Trophoblast cell (in vitro differentiated cells and primary cell): ENCODE measurements at regions not wholly inside any gene's neighbourhood (a gene's known extent, or its start where the extent isn't known, plus 50 kb on each side); places are given as distances from the start of the nearest gene placed in this dataset.

Source experiments
- DNase-seq, 2 donors: peaks; one replicate each; pipeline ENCODE4 v3.0.0-alpha.2; 2016
- H2AFZ ChIP-seq: 2 replicates; pipeline ENCODE4 v1.6.1; 2013; ENCODE audit warnings: low read length, moderate library complexity, mild to moderate bottlenecking; ENCODE audit not compliant: insufficient read depth, poor library complexity
- H2AK5ac ChIP-seq: 2 replicates; pipeline ENCODE4 v1.6.1; 2013; ENCODE audit warnings: mild to moderate bottlenecking, low read length
- H2BK120ac ChIP-seq: 2 replicates; pipeline ENCODE4 v1.6.1; 2013; ENCODE audit warnings: low read length, mild to moderate bottlenecking, moderate library complexity; ENCODE audit not compliant: insufficient read depth, poor library complexity
- H2BK12ac ChIP-seq: 2 replicates; pipeline ENCODE4 v1.6.1; 2013; ENCODE audit warnings: mild to moderate bottlenecking, low read length, moderate library complexity
- H2BK5ac ChIP-seq: 2 replicates; pipeline ENCODE4 v1.6.1; 2013; ENCODE audit warnings: low read length, low read depth, moderate library complexity, mild to moderate bottlenecking; ENCODE audit not compliant: poor library complexity
- H3K14ac ChIP-seq: 2 replicates; pipeline ENCODE4 v1.6.1; 2013; ENCODE audit warnings: mild to moderate bottlenecking, low read length
- H3K18ac ChIP-seq: 2 replicates; pipeline ENCODE4 v1.6.1; 2013; ENCODE audit warnings: mild to moderate bottlenecking, low read length
- H3K23ac ChIP-seq: 2 replicates; pipeline ENCODE4 v1.6.1; 2013; ENCODE audit warnings: low read length
- H3K27ac ChIP-seq: 2 replicates; pipeline ENCODE4 v1.5.1; 2013; ENCODE audit warnings: low read depth, mild to moderate bottlenecking, inconsistent platforms, low read length, moderate library complexity
- H3K27me3 ChIP-seq: 2 replicates; pipeline ENCODE4 v1.6.1; 2013; ENCODE audit warnings: inconsistent platforms, mild to moderate bottlenecking, low read length, moderate library complexity; ENCODE audit not compliant: insufficient read depth
- H3K36me3 ChIP-seq, 2 experiments: 1 replicate in 1 of 2; 2 replicates in 1 of 2; pipeline ENCODE4 v1.6.1; 2013; ENCODE audit warnings: low read length in 2 of 2, mild to moderate bottlenecking in 2 of 2, moderate library complexity in 1 of 2; ENCODE audit not compliant: insufficient read depth in 2 of 2, control insufficient read depth in 1 of 2
- H3K4ac ChIP-seq: 2 replicates; pipeline ENCODE4 v1.6.1; 2013; ENCODE audit warnings: low read depth, mild to moderate bottlenecking, low read length, moderate library complexity
- H3K4me1 ChIP-seq, 2 experiments: 1 replicate in 1 of 2; 2 replicates in 1 of 2; pipeline ENCODE4 v1.6.1; 2013; ENCODE audit warnings: low read length in 2 of 2, mild to moderate bottlenecking in 2 of 2, moderate library complexity in 1 of 2; ENCODE audit not compliant: insufficient read depth in 2 of 2, control insufficient read depth in 1 of 2
- H3K4me2 ChIP-seq: 2 replicates; pipeline ENCODE4 v1.6.1; 2013; ENCODE audit warnings: inconsistent platforms, mild to moderate bottlenecking, low read length, moderate library complexity
- H3K4me3 ChIP-seq: 2 replicates; pipeline ENCODE4 v1.5.1; 2013; ENCODE audit warnings: mild to moderate bottlenecking, low read depth, low read length, inconsistent platforms
- H3K79me1 ChIP-seq: one replicate; pipeline ENCODE4 v1.6.1; 2013; ENCODE audit warnings: low read length
- H3K79me2 ChIP-seq: 2 replicates; pipeline ENCODE4 v1.6.1; 2013; ENCODE audit warnings: low read length, mild to moderate bottlenecking; ENCODE audit not compliant: control insufficient read depth, insufficient read depth, poor library complexity
- H3K9ac ChIP-seq: 2 replicates; pipeline ENCODE4 v1.6.1; 2013; ENCODE audit warnings: mild to moderate bottlenecking, low read length
- H3K9me3 ChIP-seq: 2 replicates; pipeline ENCODE4 v1.6.1; 2013; ENCODE audit warnings: low read depth, mild to moderate bottlenecking, control low read depth, inconsistent platforms, low read length; ENCODE audit not compliant: insufficient read depth
- H4K12ac ChIP-seq: 2 replicates; pipeline ENCODE4 v1.6.1; 2013; ENCODE audit warnings: low read depth, mild to moderate bottlenecking, low read length, moderate library complexity
- H4K8ac ChIP-seq: 2 replicates; pipeline ENCODE4 v1.6.1; 2013; ENCODE audit warnings: low read depth, mild to moderate bottlenecking, low read length, moderate library complexity
- H4K91ac ChIP-seq: one replicate; pipeline ENCODE4 v1.6.1; 2013; ENCODE audit warnings: low read depth, mild to moderate bottlenecking, low read length, moderate library complexity
- WGBS: extraction: QIAGEN DNeasy Blood & Tissue Kit; methylation state at CpG from one replicate; pipeline ENCODE4 v1.1.7; 2013; ENCODE audit warnings: missing lambda C conversion rate; ENCODE audit not compliant: insufficient read length, insufficient coverage; ENCODE audit errors: extremely low coverage; 5-methylcytosine and 5-hydroxymethylcytosine counted together

- Histone ChIP-seq H3K4me1 (no peaks in the 10 kb centered on the region), H3K79me2 (no peaks in the 10 kb centered on the region), H3K14ac (no peak overlapping the region), H3K27me3 (no peaks in the 10 kb centered on the region), H3K9ac (no peak overlapping the region), H3K18ac (no peak overlapping the region), H3K23ac (no peak overlapping the region), H4K12ac (no peak overlapping the region), H3K79me1 (no peaks in the 10 kb centered on the region), H3K27ac (no peak overlapping the region), H2AK5ac (no peak overlapping the region), H2BK5ac (no peak overlapping the region), H2AFZ (no peak overlapping the region), H4K8ac (no peak overlapping the region), H3K4me3 (no peak overlapping the region), H3K36me3 (no peaks in the 10 kb centered on the region), H4K91ac (no peak overlapping the region), H3K4ac (no peak overlapping the region), H2BK12ac (no peak overlapping the region), H3K4me2 (no peak overlapping the region), H2BK120ac (no peak overlapping the region), H3K9me3 (no peaks in the 10 kb centered on the region)
- DNase-seq, result no peak
- no CpG with 5 or more reads among the region's 4 CpGs for WGBS
Measured at GRCh38 chr13:105316731-105317130, 1218.7 kb downstream of the EFNB2 start.

- Histone ChIP-seq H3K9ac (no peak overlapping the region), H3K18ac (no peak overlapping the region), H3K9me3 (peaks cover 1% of the 10 kb centered on the region), H3K79me2 (no peaks in the 10 kb centered on the region), H3K4me1 (no peaks in the 10 kb centered on the region), H3K23ac (no peak overlapping the region), H2BK5ac (no peak overlapping the region), H3K4ac (no peak overlapping the region), H3K27ac (no peak overlapping the region), H2AK5ac (no peak overlapping the region), H2AFZ (no peak overlapping the region), H3K14ac (no peak overlapping the region), H3K4me3 (no peak overlapping the region), H3K27me3 (no peaks in the 10 kb centered on the region), H3K79me1 (no peaks in the 10 kb centered on the region), H4K91ac (no peak overlapping the region), H3K36me3 (no peaks in the 10 kb centered on the region), H4K12ac (no peak overlapping the region), H2BK120ac (no peak overlapping the region), H3K4me2 (no peak overlapping the region), H4K8ac (no peak overlapping the region), H2BK12ac (no peak overlapping the region)
- WGBS, result no CpG with 5 or more reads among the region's 2 CpGs
- no peak for DNase-seq
Measured at GRCh38 chr13:105312906-105313305, 1222.6 kb downstream of the EFNB2 start.

GRCh38 chr13:105311094-105311493, 1224.4 kb downstream of the EFNB2 start:
- H3K27ac ChIP-seq, result no peak overlapping the region
- no peak overlapping the region for H3K9ac ChIP-seq
- H4K12ac ChIP-seq, result no peak overlapping the region
- no peaks in the 10 kb centered on the region for H3K79me2 ChIP-seq
- H3K4me3 ChIP-seq, result no peak overlapping the region
- no peak for DNase-seq
- H3K23ac ChIP-seq, result no peak overlapping the region
- H3K18ac ChIP-seq, result no peak overlapping the region
- H3K14ac ChIP-seq, result no peak overlapping the region
- no peak overlapping the region for H3K4me2 ChIP-seq
- H2AFZ ChIP-seq, result no peak overlapping the region
- WGBS, result no CpG with 5 or more reads among the region's 4 CpGs
- no peaks in the 10 kb centered on the region for H3K36me3 ChIP-seq
- no peak overlapping the region for H3K4ac ChIP-seq
- H4K8ac ChIP-seq, result no peak overlapping the region
- peaks cover 1% of the 10 kb centered on the region for H3K9me3 ChIP-seq
- H2BK120ac ChIP-seq, result no peak overlapping the region
- no peak overlapping the region for H4K91ac ChIP-seq
- no peak overlapping the region for H2BK12ac ChIP-seq
- H3K79me1 ChIP-seq, result no peaks in the 10 kb centered on the region
- H2AK5ac ChIP-seq, result no peak overlapping the region
- H3K4me1 ChIP-seq, result no peaks in the 10 kb centered on the region
- H2BK5ac ChIP-seq, result no peak overlapping the region
- no peaks in the 10 kb centered on the region for H3K27me3 ChIP-seq

GRCh38 chr13:105307776-105308175, 1227.7 kb downstream of the EFNB2 start:
- H2BK5ac ChIP-seq, result no peak overlapping the region
- H3K79me2 ChIP-seq, result no peaks in the 10 kb centered on the region
- H3K4me3 ChIP-seq, result no peak overlapping the region
- H3K9ac ChIP-seq, result no peak overlapping the region
- no peaks in the 10 kb centered on the region for H3K27me3 ChIP-seq
- DNase-seq, result no peak
- H3K14ac ChIP-seq, result no peak overlapping the region
- no peak overlapping the region for H4K8ac ChIP-seq
- H2BK12ac ChIP-seq, result no peak overlapping the region
- H3K4me2 ChIP-seq, result no peak overlapping the region
- H3K36me3 ChIP-seq, result no peaks in the 10 kb centered on the region
- WGBS, result no CpG with 5 or more reads among the region's 3 CpGs
- no peak overlapping the region for H4K12ac ChIP-seq
- H3K4ac ChIP-seq, result no peak overlapping the region
- H2AFZ ChIP-seq, result no peak overlapping the region
- H4K91ac ChIP-seq, result no peak overlapping the region
- H3K18ac ChIP-seq, result no peak overlapping the region
- no peak overlapping the region for H3K27ac ChIP-seq
- no peak overlapping the region for H2AK5ac ChIP-seq
- H3K79me1 ChIP-seq, result no peaks in the 10 kb centered on the region
- no peaks in the 10 kb centered on the region for H3K4me1 ChIP-seq
- peaks cover 1% of the 10 kb centered on the region for H3K9me3 ChIP-seq
- no peak overlapping the region for H3K23ac ChIP-seq
- no peak overlapping the region for H2BK120ac ChIP-seq
